Mesendoderm (in vitro differentiated cells): ENCODE measurements at regions not wholly inside any gene's neighbourhood (a gene's known extent, or its start where the extent isn't known, plus 50 kb on each side); places are given as distances from the start of the nearest gene placed in this dataset.

Source experiments
- DNase-seq: peaks from one replicate; pipeline ENCODE4 v3.0.0; 2013
- H2AK5ac ChIP-seq: 2 replicates; pipeline ENCODE4 v1.6.1; 2013; ENCODE audit warnings: low read length, inconsistent platforms
- H2BK120ac ChIP-seq: 2 replicates; pipeline ENCODE4 v1.6.1; 2013; ENCODE audit warnings: low read depth, mild to moderate bottlenecking, low read length, moderate library complexity, mixed read lengths
- H2BK15ac ChIP-seq: replicated peaks from 2 replicates; pipeline ENCODE4 v1.6.1; 2013; ENCODE audit warnings: low read depth, mild to moderate bottlenecking, moderate library complexity
- H2BK5ac ChIP-seq: 2 replicates; pipeline ENCODE4 v1.6.1; 2013; ENCODE audit warnings: low read length, inconsistent platforms
- H3K18ac ChIP-seq: 2 replicates; pipeline ENCODE4 v1.6.1; 2013; ENCODE audit warnings: mild to moderate bottlenecking, low read length, mixed read lengths
- H3K23ac ChIP-seq: one replicate; pipeline ENCODE4 v1.6.1; 2013; ENCODE audit warnings: low read length
- H3K27ac ChIP-seq: 2 replicates; pipeline ENCODE4 v1.5.1; 2013; ENCODE audit warnings: low read depth, mild to moderate bottlenecking, inconsistent platforms, low read length, moderate library complexity
- H3K27me3 ChIP-seq: 2 replicates; pipeline ENCODE4 v1.6.1; 2013; ENCODE audit warnings: low read length, control low read depth, mild to moderate bottlenecking, inconsistent platforms; ENCODE audit not compliant: insufficient read depth, poor library complexity
- H3K36me3 ChIP-seq: 2 replicates; pipeline ENCODE4 v1.6.1; 2013; ENCODE audit warnings: low read length, inconsistent platforms; ENCODE audit not compliant: control insufficient read depth, insufficient read depth
- H3K4ac ChIP-seq: one replicate; pipeline ENCODE4 v1.6.1; 2013; ENCODE audit warnings: low read depth, mild to moderate bottlenecking, low read length, moderate library complexity
- H3K4me1 ChIP-seq: 2 replicates; pipeline ENCODE4 v1.6.1; 2013; ENCODE audit warnings: low read depth, low read length, inconsistent platforms; ENCODE audit not compliant: control insufficient read depth
- H3K4me2 ChIP-seq: 2 replicates; pipeline ENCODE4 v1.6.1; 2013; ENCODE audit warnings: low read length
- H3K4me3 ChIP-seq: 2 replicates; pipeline ENCODE4 v1.5.1; 2013; ENCODE audit warnings: mild to moderate bottlenecking, low read length
- H3K56ac ChIP-seq: one replicate; pipeline ENCODE4 v1.6.1; 2013; ENCODE audit warnings: low read length
- H3K79me1 ChIP-seq: 2 replicates; pipeline ENCODE4 v1.6.1; 2013; ENCODE audit warnings: low read length, inconsistent platforms
- H3K79me2 ChIP-seq: 2 replicates; pipeline ENCODE4 v1.6.1; 2013; ENCODE audit warnings: mild to moderate bottlenecking, low read length; ENCODE audit not compliant: control insufficient read depth, insufficient read depth
- H3K9ac ChIP-seq: 2 replicates; pipeline ENCODE4 v1.6.1; 2013; ENCODE audit warnings: low read length, inconsistent platforms
- H4K5ac ChIP-seq: one replicate; pipeline ENCODE4 v1.6.1; 2013; ENCODE audit warnings: low read length
- H4K8ac ChIP-seq: one replicate; pipeline ENCODE4 v1.6.1; 2013; ENCODE audit warnings: low read depth, mild to moderate bottlenecking, control low read depth, low read length, moderate library complexity
- WGBS: extraction: QIAGEN DNeasy Blood & Tissue Kit; methylation state at CpG from one replicate; pipeline ENCODE4 v1.1.7; 2013; ENCODE audit warnings: low lambda C conversion rate, missing lambda C conversion rate; ENCODE audit not compliant: insufficient coverage; ENCODE audit errors: extremely low coverage; 5-methylcytosine and 5-hydroxymethylcytosine counted together

- Histone ChIP-seq H3K36me3 (no peaks in the 10 kb centered on the region), H3K79me1 (no peaks in the 10 kb centered on the region), H3K27ac (no peak overlapping the region), H2BK120ac (no peak overlapping the region), H3K4ac (no peak overlapping the region), H3K4me2 (no peak overlapping the region), H4K8ac (no peak overlapping the region), H3K9ac (no peak overlapping the region), H3K23ac (no peak overlapping the region), H3K56ac (no peak overlapping the region), H3K27me3 (no peaks in the 10 kb centered on the region), H2BK15ac (no peak overlapping the region), H2BK5ac (no peak overlapping the region), H3K79me2 (no peaks in the 10 kb centered on the region), H3K4me3 (no peak overlapping the region), H3K4me1 (no peaks in the 10 kb centered on the region), H4K5ac (no peak overlapping the region), H2AK5ac (no peak overlapping the region), H3K18ac (no peak overlapping the region)
- DNase-seq = no peak
- WGBS = no CpG with 5 or more reads among the region's 4 CpGs
Observed at GRCh38 chr5:92428415-92428814, 1045.3 kb upstream of the ARRDC3 start.

GRCh38 chr5:92424785-92425426, 1041.8 kb upstream of the ARRDC3 start:
- H2BK120ac ChIP-seq = no peak overlapping the region
- H3K36me3 ChIP-seq = no peaks in the 10 kb centered on the region
- no peak overlapping the region for H3K56ac ChIP-seq
- no peak overlapping the region for H3K4me3 ChIP-seq
- no peaks in the 10 kb centered on the region for H3K79me2 ChIP-seq
- no peaks in the 10 kb centered on the region for H3K27me3 ChIP-seq
- no peak overlapping the region for H4K8ac ChIP-seq
- no peak overlapping the region for H2BK5ac ChIP-seq
- no peak overlapping the region for H3K9ac ChIP-seq
- DNase-seq = no peak
- no peak overlapping the region for H3K18ac ChIP-seq
- H3K4ac ChIP-seq = no peak overlapping the region
- no peak overlapping the region for H2AK5ac ChIP-seq
- H3K4me2 ChIP-seq = no peak overlapping the region
- H2BK15ac ChIP-seq = no peak overlapping the region
- no peak overlapping the region for H3K27ac ChIP-seq
- H3K23ac ChIP-seq = no peak overlapping the region
- H3K79me1 ChIP-seq = no peaks in the 10 kb centered on the region
- WGBS = no CpG with 5 or more reads among the region's 1 CpG
- H4K5ac ChIP-seq = no peak overlapping the region
- H3K4me1 ChIP-seq = no peaks in the 10 kb centered on the region

GRCh38 chr5:92421942-92422341, 1038.8 kb upstream of the ARRDC3 start:
- H3K36me3 ChIP-seq = no peaks in the 10 kb centered on the region
- H3K79me2 ChIP-seq = no peaks in the 10 kb centered on the region
- no peak overlapping the region for H4K8ac ChIP-seq
- no peak overlapping the region for H2BK15ac ChIP-seq
- H3K4me3 ChIP-seq = no peak overlapping the region
- no peak overlapping the region for H3K23ac ChIP-seq
- no peaks in the 10 kb centered on the region for H3K4me1 ChIP-seq
- no peak overlapping the region for H3K9ac ChIP-seq
- H2AK5ac ChIP-seq = no peak overlapping the region
- H3K4ac ChIP-seq = no peak overlapping the region
- no peak overlapping the region for H3K56ac ChIP-seq
- no peak overlapping the region for H2BK5ac ChIP-seq
- H4K5ac ChIP-seq = no peak overlapping the region
- no peak overlapping the region for H2BK120ac ChIP-seq
- no peak overlapping the region for H3K27ac ChIP-seq
- peak; percentile 47 for DNase-seq
- H3K4me2 ChIP-seq = no peak overlapping the region
- no CpG with 5 or more reads among the region's 1 CpG for WGBS
- H3K79me1 ChIP-seq = no peaks in the 10 kb centered on the region
- no peaks in the 10 kb centered on the region for H3K27me3 ChIP-seq
- H3K18ac ChIP-seq = no peak overlapping the region

GRCh38 chr5:92421196-92421595, 1038.1 kb upstream of the ARRDC3 start:
- no peak overlapping the region for H2AK5ac ChIP-seq
- no peak overlapping the region for H2BK15ac ChIP-seq
- H3K79me1 ChIP-seq = no peaks in the 10 kb centered on the region
- H3K18ac ChIP-seq = no peak overlapping the region
- H3K56ac ChIP-seq = no peak overlapping the region
- no peak overlapping the region for H3K4me2 ChIP-seq
- no peaks in the 10 kb centered on the region for H3K79me2 ChIP-seq
- H4K8ac ChIP-seq = no peak overlapping the region
- no peak overlapping the region for H2BK120ac ChIP-seq
- no peak for DNase-seq
- H4K5ac ChIP-seq = no peak overlapping the region
- no peaks in the 10 kb centered on the region for H3K4me1 ChIP-seq
- no peak overlapping the region for H3K23ac ChIP-seq
- no peaks in the 10 kb centered on the region for H3K27me3 ChIP-seq
- H3K36me3 ChIP-seq = no peaks in the 10 kb centered on the region
- H3K9ac ChIP-seq = no peak overlapping the region
- no peak overlapping the region for H2BK5ac ChIP-seq
- H3K4ac ChIP-seq = no peak overlapping the region
- H3K27ac ChIP-seq = no peak overlapping the region
- no peak overlapping the region for H3K4me3 ChIP-seq

- Histone ChIP-seq H3K23ac (no peak overlapping the region), H2AK5ac (no peak overlapping the region), H3K36me3 (no peaks in the 10 kb centered on the region), H4K5ac (no peak overlapping the region), H2BK15ac (no peak overlapping the region), H3K4me1 (no peaks in the 10 kb centered on the region), H3K4ac (no peak overlapping the region), H3K9ac (no peak overlapping the region), H3K79me1 (no peaks in the 10 kb centered on the region), H3K27me3 (no peaks in the 10 kb centered on the region), H3K4me3 (no peak overlapping the region), H3K18ac (no peak overlapping the region), H3K4me2 (no peak overlapping the region), H3K27ac (no peak overlapping the region), H3K79me2 (no peaks in the 10 kb centered on the region), H2BK5ac (no peak overlapping the region), H3K56ac (no peak overlapping the region), H2BK120ac (no peak overlapping the region), H4K8ac (no peak overlapping the region)
- no peak for DNase-seq
Observed at GRCh38 chr5:92419261-92419660, 1036.1 kb upstream of the ARRDC3 start.

- no peak overlapping the region for H3K4me2 ChIP-seq
- no peak overlapping the region for H3K56ac ChIP-seq
- H3K18ac ChIP-seq = no peak overlapping the region
- no peaks in the 10 kb centered on the region for H3K36me3 ChIP-seq
- no CpG with 5 or more reads among the region's 3 CpGs for WGBS
- no peak overlapping the region for H2AK5ac ChIP-seq
- H2BK120ac ChIP-seq = no peak overlapping the region
- H3K27me3 ChIP-seq = no peaks in the 10 kb centered on the region
- H3K27ac ChIP-seq = no peak overlapping the region
- H3K79me1 ChIP-seq = no peaks in the 10 kb centered on the region
- H3K4ac ChIP-seq = no peak overlapping the region
- H4K5ac ChIP-seq = no peak overlapping the region
- H3K79me2 ChIP-seq = no peaks in the 10 kb centered on the region
- no peak overlapping the region for H3K23ac ChIP-seq
- no peaks in the 10 kb centered on the region for H3K4me1 ChIP-seq
- no peak overlapping the region for H2BK5ac ChIP-seq
- no peak overlapping the region for H3K9ac ChIP-seq
- no peak overlapping the region for H3K4me3 ChIP-seq
- DNase-seq = no peak
- H2BK15ac ChIP-seq = no peak overlapping the region
- no peak overlapping the region for H4K8ac ChIP-seq
Observed at GRCh38 chr5:92418341-92418740, 1035.2 kb upstream of the ARRDC3 start.
